HepG2 (cell line): ENCODE measurements at regions not wholly inside any gene's neighbourhood (a gene's known extent, or its start where the extent isn't known, plus 50 kb on each side); places are given as distances from the start of the nearest gene placed in this dataset.

Experiments used
- ATAC-seq: fragments of 200-7000 bp; cut with Tn5 transposase; 3 replicates; pipeline ENCODE4 v1.9.1; 2020; ENCODE audit warnings: mild to moderate bottlenecking, moderate library complexity
- BruUV-seq: library from RNA; stranded (reverse); fragments of 400-500 nt; replicated peaks from 2 replicates; lab custom pipeline; 2021; lab: Mats Ljungman, UMichigan
- CTCF ChIA-PET: fragments of 300-600 bp; formaldehyde crosslinking; extraction: SDS; loops from one replicate; lab custom pipeline; 2021; ENCODE audit warnings: low total read pairs, inconsistent platforms, low intra/inter-chr PET ratio; lab: Yijun Ruan, JAX
- POLR2A ChIA-PET: fragments of 350-600 bp; sonication (Branson Sonifier 250); formaldehyde crosslinking; loops from one replicate; lab custom pipeline; 2020; ENCODE audit warnings: antibody characterized with exemption, inconsistent platforms; lab: Yijun Ruan, JAX
- DNase-seq: peaks from one replicate; pipeline ENCODE4 v3.0.0-alpha.2; 2015; ENCODE audit warnings: low spot score
- FAIRE-seq: peaks from 3 replicates; lab custom pipeline; 2011; peaks lifted over from hg19 to GRCh38; lab: Jason Lieb, UNC
- H2AFZ ChIP-seq: one replicate; pipeline ENCODE4 v1.6.1; 2011; ENCODE audit warnings: low read length, inconsistent platforms
- H3K27ac ChIP-seq: fragments of 300-600 bp; 3 replicates; pipeline ENCODE4 v1.8.0; 2011; ENCODE audit warnings: mixed run types, mild to moderate bottlenecking, mixed read lengths, low read length, inconsistent platforms; ENCODE audit not compliant: insufficient read depth; ENCODE audit errors: extremely low read length
- H3K27me3 ChIP-seq, 2 experiments: fragments of 200-600 bp in 1 of 2; 2 replicates in 1 of 2; 3 replicates in 1 of 2; pipeline versions ENCODE4 v1.6.0 to v1.8.0; 2011; ENCODE audit warnings: low read length in 2 of 2, mild to moderate bottlenecking in 2 of 2, moderate library complexity in 2 of 2, inconsistent platforms in 1 of 2; ENCODE audit not compliant: insufficient read depth in 2 of 2, control insufficient read depth in 1 of 2
- H3K36me3 ChIP-seq, 2 experiments: fragments of 200-600 bp in 1 of 2; replicated peaks in 1 of 2; 2 replicates in 1 of 2; 3 replicates in 1 of 2; pipeline versions ENCODE4 v1.5.1 to v1.8.0; 2011; ENCODE audit warnings: low read length in 2 of 2, inconsistent platforms in 1 of 2; ENCODE audit not compliant: insufficient read depth in 2 of 2, control insufficient read depth in 1 of 2
- H3K4me1 ChIP-seq: 2 replicates; pipeline ENCODE4 v1.5.1; 2012; ENCODE audit warnings: low read length, inconsistent platforms; ENCODE audit not compliant: insufficient read depth
- H3K4me2 ChIP-seq: 2 replicates; pipeline ENCODE4 v1.6.0; 2011; ENCODE audit warnings: low read depth, low read length, inconsistent platforms
- H3K4me3 ChIP-seq, 3 experiments: fragments of 200-600 bp in 1 of 3; sonication (generic), shearing (Covaris generic) in 1 of 3; replicated peaks in 1 of 3; 2 replicates each; pipeline ENCODE4 v1.5.1; 2011 to 2016; ENCODE audit warnings: low read length in 3 of 3, inconsistent platforms in 2 of 3, low read depth in 2 of 3, mild to moderate bottlenecking in 2 of 3, control low read depth in 1 of 3, mixed read lengths in 1 of 3; ENCODE audit not compliant: insufficient read depth in 1 of 3
- H3K79me2 ChIP-seq: one replicate; pipeline ENCODE4 v1.6.1; 2011; ENCODE audit warnings: low read length, inconsistent platforms; ENCODE audit not compliant: insufficient read depth
- H3K9ac ChIP-seq: 2 replicates; pipeline ENCODE4 v1.6.0; 2011; ENCODE audit warnings: mild to moderate bottlenecking, low read depth, low read length, inconsistent platforms; ENCODE audit not compliant: insufficient read depth
- H3K9me3 ChIP-seq: 2 replicates; pipeline ENCODE4 v1.5.1; 2012; ENCODE audit warnings: mild to moderate bottlenecking, low read length
- H4K20me1 ChIP-seq: 2 replicates; pipeline ENCODE4 v1.6.0; 2011; ENCODE audit warnings: inconsistent platforms, mild to moderate bottlenecking, low read length, moderate library complexity; ENCODE audit not compliant: insufficient read depth
- BRF2 ChIP-seq: sonication (generic); formaldehyde crosslinking; IDR thresholded peaks from 2 replicates; pipeline ENCODE4 v1.8.1; 2022; ENCODE audit warnings: mild to moderate bottlenecking, missing genetic modification reagents
- FOXO1 ChIP-seq: sonication (generic); formaldehyde crosslinking; IDR thresholded peaks from 2 replicates; pipeline ENCODE4 v1.4.0; 2020; ENCODE audit warnings: missing genetic modification reagents
- KMT2B ChIP-seq: IDR thresholded peaks from 2 replicates; pipeline ENCODE4 v1.6.1; 2016; ENCODE audit warnings: missing genetic modification reagents, missing compliant biosample characterization
- MXD3 ChIP-seq: IDR thresholded peaks from 2 replicates; pipeline ENCODE4 v1.6.1; 2016; ENCODE audit warnings: mild to moderate bottlenecking, missing biosample characterization, missing genetic modification reagents
- RFX5 ChIP-seq: IDR thresholded peaks from 2 replicates; pipeline ENCODE4 v1.6.1; 2011; ENCODE audit warnings: low read depth, low read length, improper control_type of control experiment
- ZBTB43 ChIP-seq: sonication (generic); formaldehyde crosslinking; conservative IDR thresholded peaks from 2 replicates; pipeline ENCODE4 v1.4.0; 2020; ENCODE audit warnings: missing genetic modification reagents
- ZBTB46 ChIP-seq: sonication (generic); formaldehyde crosslinking; IDR thresholded peaks from 2 replicates; pipeline ENCODE4 v1.4.0; 2020; ENCODE audit warnings: mild to moderate bottlenecking, missing genetic modification reagents, borderline replicate concordance
- ZNF83 ChIP-seq: sonication (generic); formaldehyde crosslinking; IDR thresholded peaks from 2 replicates; pipeline ENCODE4 v1.4.0; 2020; ENCODE audit warnings: missing genetic modification reagents, mild to moderate bottlenecking, borderline replicate concordance
- ZSCAN31 ChIP-seq: sonication (generic); formaldehyde crosslinking; IDR thresholded peaks from 2 replicates; pipeline ENCODE4 v1.5.0; 2020; ENCODE audit warnings: low read depth, mild to moderate bottlenecking, missing genetic modification reagents
- WGBS: methylation state at CpG from one replicate; pipeline ENCODE4 v1.1.6; 2017; ENCODE audit warnings: low lambda C conversion rate; 5-methylcytosine and 5-hydroxymethylcytosine counted together
- in situ Hi-C: cut with HindIII; loops from 2 replicates; pipeline ENCODE4 v1.10.0; 2017; ENCODE audit warnings: low pct_unique_long_range_greater_than_20kb; ENCODE audit not compliant: extremely low pct_ligation_motif_present
- intact Hi-C: fragments of 100-400 bp; cut with micrococcal nuclease; formaldehyde crosslinking; loops from one replicate; pipeline ENCODE4 v1.10.0; 2022; ENCODE audit not compliant: unreplicated experiment

- Histone ChIP-seq H3K9ac (no peak overlapping the region), H3K4me1 (no peaks in the 10 kb centered on the region), H3K27me3 (peaks cover 3 to 23% of the 10 kb centered on the region in 2 experiments; a peak in 4 of 5 replicates), H2AFZ (no peak overlapping the region), H3K9me3 (no peaks in the 10 kb centered on the region), H4K20me1 (no peaks in the 10 kb centered on the region), H3K4me3 (no peak overlapping the region), H3K27ac (no peak overlapping the region), H3K36me3 (no peaks in the 10 kb centered on the region), H3K4me2 (no peak overlapping the region), H3K79me2 (no peaks in the 10 kb centered on the region)
- BruUV-seq = no TSS peak
- in situ Hi-C loops (no loop called here), intact Hi-C loops (no loop called here)
- no peak for TF ChIP-seq ZBTB43 (CRISPR knock-in tag)
- no peak for TF ChIP-seq ZBTB46 (CRISPR knock-in tag)
- no peak for TF ChIP-seq FOXO1 (CRISPR knock-in tag)
- TF ChIP-seq RFX5 = no peak
- no peak for TF ChIP-seq KMT2B (CRISPR knock-in tag)
- TF ChIP-seq MXD3 = no peak
- no peak for TF ChIP-seq ZNF83 (CRISPR knock-in tag)
- TF ChIP-seq BRF2 (CRISPR knock-in tag) = no peak
- TF ChIP-seq ZSCAN31 (CRISPR knock-in tag) = no peak
- ChIA-PET CTCF (no interaction called here), POLR2A (no interaction called here)
- no peak for FAIRE-seq
- 2% methylated on average over 11 of the region's 11 CpGs for WGBS
- ATAC-seq = no peak
- DNase-seq = no peak
These were observed 319.7 kb downstream of the ADGRD1 start for GRCh38 chr12:131273291-131273845.
